Peyer's patch (tissue), 4 donors: ENCODE measurements at regions not wholly inside any gene's neighbourhood (a gene's known extent, or its start where the extent isn't known, plus 50 kb on each side); places are given as distances from the start of the nearest gene placed in this dataset.

Source experiments
- DNase-seq, 3 donors: peaks; one replicate each; pipeline ENCODE4 v3.0.0-alpha.2; 2017 to 2019
- H3K27ac ChIP-seq, 4 donors: fragments of 200-600 bp; sonication (generic); one replicate each; pipeline ENCODE4 v1.5.1; 2016 to 2019
- H3K27me3 ChIP-seq, 2 donors: fragments of 200-600 bp; sonication (generic); one replicate each; pipeline ENCODE4 v1.5.1; 2019
- H3K36me3 ChIP-seq, 3 donors: fragments of 200-600 bp; sonication (generic); one replicate each; pipeline ENCODE4 v1.5.1; 2016 to 2019
- H3K4me1 ChIP-seq, 4 donors: fragments of 200-600 bp; sonication (generic); one replicate each; pipeline ENCODE4 v1.5.1; 2016 to 2019
- H3K4me3 ChIP-seq, 4 donors: fragments of 200-600 bp; sonication (generic); 1 replicate in 3 of 4; 2 replicates in 1 of 4; pipeline ENCODE4 v1.5.1; 2016 to 2019; ENCODE audit warnings: mild to moderate bottlenecking in 1 of 4
- H3K9me3 ChIP-seq, 4 donors: fragments of 200-600 bp; sonication (generic); one replicate each; pipeline ENCODE4 v1.5.1; 2016 to 2019; ENCODE audit warnings: mild to moderate bottlenecking in 1 of 4
- POLR2A ChIP-seq, 2 donors: fragments of 450-650 bp; IDR thresholded peaks; one replicate each; pipeline ENCODE4 v1.5.1; 2017; ENCODE audit warnings: antibody characterized with exemption in 2 of 2, mild to moderate bottlenecking in 2 of 2, moderate library complexity in 2 of 2
- TF ChIP-seq, protein P1 (sequence below), 6 experiments: fragments of 450-650 bp in 4 of 6; fragments of 200-600 bp in 2 of 6; sonication (generic) in 1 of 6; IDR thresholded peaks; one replicate each; pipeline ENCODE4 v1.5.1; 2017 to 2019; ENCODE audit warnings: antibody characterized with exemption in 6 of 6, mild to moderate bottlenecking in 3 of 6, moderate library complexity in 1 of 6

DNA sequence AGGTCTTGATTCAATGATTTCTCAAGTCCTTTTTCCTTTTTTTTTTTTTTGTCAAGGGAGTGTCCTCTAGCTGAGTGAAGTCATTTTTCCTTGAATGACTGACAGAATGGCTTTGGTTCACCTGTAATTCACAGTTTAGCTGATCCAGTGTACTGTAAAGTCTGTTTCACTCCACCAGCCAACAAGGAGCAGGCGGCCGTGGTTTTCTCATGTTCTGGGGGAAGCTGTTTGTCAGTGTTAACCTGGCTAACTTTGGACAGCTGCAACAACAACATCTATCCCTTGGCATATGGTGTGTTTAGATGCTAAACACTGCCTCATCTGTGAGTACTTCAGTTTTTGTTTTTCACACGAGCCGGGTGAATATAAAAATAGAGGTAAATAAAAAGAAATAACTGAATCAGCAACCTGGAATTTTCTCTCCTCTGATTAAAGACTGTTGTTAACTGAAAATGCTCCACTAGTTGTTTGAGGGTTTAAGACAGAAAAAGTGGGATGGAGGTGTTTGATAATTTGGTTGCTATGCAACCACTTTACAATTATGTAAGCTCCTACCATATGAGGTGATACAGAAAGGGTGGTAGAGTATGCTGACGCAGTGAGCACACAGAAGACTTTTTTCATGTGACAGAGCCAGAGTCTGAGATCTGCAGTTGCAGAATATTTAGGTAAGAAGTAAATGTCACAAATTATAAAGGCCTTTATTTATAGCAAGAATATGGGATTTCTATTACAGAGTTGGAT lies 50.3 kb upstream of the SLC2A13 start:
- no peak overlapping the region for H3K4me3 ChIP-seq
- TF ChIP-seq, protein P1, sequence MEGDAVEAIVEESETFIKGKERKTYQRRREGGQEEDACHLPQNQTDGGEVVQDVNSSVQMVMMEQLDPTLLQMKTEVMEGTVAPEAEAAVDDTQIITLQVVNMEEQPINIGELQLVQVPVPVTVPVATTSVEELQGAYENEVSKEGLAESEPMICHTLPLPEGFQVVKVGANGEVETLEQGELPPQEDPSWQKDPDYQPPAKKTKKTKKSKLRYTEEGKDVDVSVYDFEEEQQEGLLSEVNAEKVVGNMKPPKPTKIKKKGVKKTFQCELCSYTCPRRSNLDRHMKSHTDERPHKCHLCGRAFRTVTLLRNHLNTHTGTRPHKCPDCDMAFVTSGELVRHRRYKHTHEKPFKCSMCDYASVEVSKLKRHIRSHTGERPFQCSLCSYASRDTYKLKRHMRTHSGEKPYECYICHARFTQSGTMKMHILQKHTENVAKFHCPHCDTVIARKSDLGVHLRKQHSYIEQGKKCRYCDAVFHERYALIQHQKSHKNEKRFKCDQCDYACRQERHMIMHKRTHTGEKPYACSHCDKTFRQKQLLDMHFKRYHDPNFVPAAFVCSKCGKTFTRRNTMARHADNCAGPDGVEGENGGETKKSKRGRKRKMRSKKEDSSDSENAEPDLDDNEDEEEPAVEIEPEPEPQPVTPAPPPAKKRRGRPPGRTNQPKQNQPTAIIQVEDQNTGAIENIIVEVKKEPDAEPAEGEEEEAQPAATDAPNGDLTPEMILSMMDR (IDR thresholded peaks at IDR 0.05), result no peak
- no peak for TF ChIP-seq POLR2A (IDR thresholded peaks at IDR 0.05)
- no peaks in the 10 kb centered on the region for H3K27me3 ChIP-seq
- DNase-seq, result no peak
- H3K27ac ChIP-seq, result no peak overlapping the region
- no peaks in the 10 kb centered on the region for H3K9me3 ChIP-seq
- H3K36me3 ChIP-seq, result no peaks in the 10 kb centered on the region
- no peaks in the 10 kb centered on the region for H3K4me1 ChIP-seq
